GM12864 (cell line): ENCODE measurements at regions not wholly inside any gene's neighbourhood (a gene's known extent, or its start where the extent isn't known, plus 50 kb on each side); places are given as distances from the start of the nearest gene placed in this dataset.

ENCODE experiments used
- DNase-seq: peaks from one replicate; pipeline ENCODE4 v3.0.0-alpha.2; 2011; ENCODE audit warnings: low read depth
- H3K4me3 ChIP-seq: 2 replicates; pipeline ENCODE4 v1.5.1; 2011; ENCODE audit warnings: mild to moderate bottlenecking, low read depth, low read length, control low read depth
- TF ChIP-seq, protein P1 (sequence below): IDR thresholded peaks from 2 replicates; pipeline ENCODE4 v1.5.1; 2011; ENCODE audit warnings: low read depth, mild to moderate bottlenecking, moderate library complexity, low read length, control low read depth, inconsistent platforms; ENCODE audit errors: missing control alignments

DNA sequence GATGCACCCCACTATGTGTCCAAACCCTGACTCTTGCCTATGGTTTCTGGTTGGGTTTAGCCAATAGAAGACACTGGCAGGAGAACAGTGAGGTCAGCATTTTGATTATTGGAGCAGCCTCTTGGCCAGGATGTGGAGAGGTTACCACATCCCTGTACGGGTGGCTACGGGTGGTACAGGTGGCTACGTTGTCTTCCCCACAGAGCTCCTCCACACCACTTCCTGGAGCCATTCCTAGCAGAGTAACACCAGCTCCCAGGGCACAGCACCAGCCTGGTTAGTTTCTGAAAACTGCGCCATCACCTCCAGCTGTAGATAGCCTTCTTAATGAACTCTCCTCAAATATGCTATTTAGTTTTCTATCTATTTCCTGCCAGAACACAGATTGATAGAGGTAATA is 445.2 kb downstream of the INHBA start:
- TF ChIP-seq, protein P1, sequence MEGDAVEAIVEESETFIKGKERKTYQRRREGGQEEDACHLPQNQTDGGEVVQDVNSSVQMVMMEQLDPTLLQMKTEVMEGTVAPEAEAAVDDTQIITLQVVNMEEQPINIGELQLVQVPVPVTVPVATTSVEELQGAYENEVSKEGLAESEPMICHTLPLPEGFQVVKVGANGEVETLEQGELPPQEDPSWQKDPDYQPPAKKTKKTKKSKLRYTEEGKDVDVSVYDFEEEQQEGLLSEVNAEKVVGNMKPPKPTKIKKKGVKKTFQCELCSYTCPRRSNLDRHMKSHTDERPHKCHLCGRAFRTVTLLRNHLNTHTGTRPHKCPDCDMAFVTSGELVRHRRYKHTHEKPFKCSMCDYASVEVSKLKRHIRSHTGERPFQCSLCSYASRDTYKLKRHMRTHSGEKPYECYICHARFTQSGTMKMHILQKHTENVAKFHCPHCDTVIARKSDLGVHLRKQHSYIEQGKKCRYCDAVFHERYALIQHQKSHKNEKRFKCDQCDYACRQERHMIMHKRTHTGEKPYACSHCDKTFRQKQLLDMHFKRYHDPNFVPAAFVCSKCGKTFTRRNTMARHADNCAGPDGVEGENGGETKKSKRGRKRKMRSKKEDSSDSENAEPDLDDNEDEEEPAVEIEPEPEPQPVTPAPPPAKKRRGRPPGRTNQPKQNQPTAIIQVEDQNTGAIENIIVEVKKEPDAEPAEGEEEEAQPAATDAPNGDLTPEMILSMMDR, result no peak
- no peak for DNase-seq
- no peak overlapping the region for H3K4me3 ChIP-seq

DNA sequence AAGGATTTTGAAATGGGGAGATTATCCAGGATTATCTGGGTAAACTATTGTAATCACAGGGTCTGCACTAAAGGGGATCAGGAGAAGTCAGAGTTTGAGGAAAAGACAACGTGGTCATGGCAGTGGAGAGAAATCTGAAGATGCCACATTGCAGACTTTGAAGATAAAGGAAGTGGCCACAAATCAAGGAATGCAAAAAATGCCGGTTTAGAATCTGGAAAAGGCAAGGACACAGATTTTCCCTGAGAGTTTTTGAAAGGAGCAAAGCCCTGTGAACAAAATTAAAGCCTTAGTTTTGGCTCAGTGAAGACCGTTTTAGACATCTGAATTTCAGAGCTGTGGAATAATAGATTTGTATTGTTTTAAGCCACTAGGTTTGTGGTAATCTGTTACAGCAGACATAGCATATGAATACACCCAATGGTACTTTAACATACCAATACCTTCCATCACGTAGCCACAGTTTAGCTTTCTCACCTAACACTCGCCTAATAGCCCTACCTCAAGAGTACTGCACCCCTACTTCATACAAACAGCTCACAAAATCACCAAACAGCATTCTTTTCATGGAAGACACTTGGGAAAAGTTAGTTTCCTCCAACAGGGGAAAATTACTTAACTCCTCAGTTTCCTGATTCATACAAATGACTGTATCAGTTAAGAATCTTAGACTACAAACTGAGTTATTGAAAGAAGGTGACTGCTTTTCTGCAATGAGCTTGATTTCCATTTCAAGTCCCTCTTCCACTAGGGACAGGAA is 446.5 kb downstream of the INHBA start:
- H3K4me3 ChIP-seq, result no peak overlapping the region
- TF ChIP-seq, protein P1, result no peak
- no peak for DNase-seq

DNA sequence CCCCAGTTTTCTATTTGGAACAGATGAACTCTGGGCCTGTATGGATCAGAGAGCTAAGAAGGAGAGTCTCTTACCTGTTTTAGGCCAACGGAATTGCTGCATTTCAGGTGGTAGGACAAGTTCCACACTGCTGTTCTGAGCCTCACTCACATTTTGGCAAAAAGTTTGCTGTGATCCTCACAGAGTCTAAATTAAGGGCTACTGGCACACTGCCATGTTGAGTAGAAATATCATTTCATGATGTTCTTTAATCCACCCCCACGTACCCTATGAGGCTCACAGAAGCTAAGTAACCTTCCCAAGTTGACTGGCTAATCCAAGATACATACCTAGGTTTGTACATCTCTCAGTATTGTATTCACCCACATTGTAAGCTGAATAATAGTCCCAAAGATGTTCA is 447.2 kb downstream of the INHBA start:
- TF ChIP-seq, protein P1, result no peak
- H3K4me3 ChIP-seq, result no peak overlapping the region
- DNase-seq, result no peak

DNA sequence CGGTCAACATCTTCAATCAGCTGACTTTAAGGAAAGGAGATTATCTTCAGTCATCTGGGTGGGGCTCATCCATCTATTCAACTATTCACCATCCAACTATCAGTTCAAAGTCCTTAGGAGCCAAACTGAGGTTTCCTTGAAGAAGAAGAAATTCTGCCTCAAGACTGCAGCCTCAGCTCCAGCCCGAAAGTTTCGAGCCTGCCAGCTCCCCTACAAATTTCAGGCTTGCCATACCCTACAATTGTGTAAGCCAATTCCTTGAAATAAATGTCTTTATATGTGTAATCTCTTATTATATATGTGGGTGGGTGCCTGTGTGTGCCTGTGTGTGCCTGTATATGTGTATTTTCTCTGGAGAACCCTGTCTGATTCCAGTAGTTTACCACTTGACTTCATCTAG is 447.8 kb downstream of the INHBA start:
- H3K4me3 ChIP-seq, result no peak overlapping the region
- DNase-seq, result no peak
- TF ChIP-seq, protein P1, result no peak

DNA sequence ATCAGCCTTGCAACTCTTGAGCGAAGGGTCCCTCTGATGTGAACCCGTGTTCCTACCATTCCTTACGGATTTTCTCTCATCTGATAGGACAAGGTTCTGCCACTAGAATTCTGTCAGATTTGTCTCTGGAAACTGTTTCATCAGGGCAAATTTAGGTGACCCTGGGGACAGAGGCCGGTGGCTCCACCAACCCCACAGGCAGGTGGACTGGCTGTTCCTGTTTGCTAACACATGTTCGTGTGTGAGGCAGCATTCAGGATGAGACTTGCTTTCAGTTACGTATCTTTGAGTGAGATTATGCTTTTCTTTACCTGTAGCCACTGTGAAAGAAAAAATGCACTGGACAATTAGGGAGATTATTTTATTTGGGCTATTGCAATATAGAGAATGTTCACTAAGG is 449.9 kb downstream of the INHBA start:
- no peak overlapping the region for H3K4me3 ChIP-seq
- DNase-seq, result no peak
- TF ChIP-seq, protein P1, result no peak

DNA sequence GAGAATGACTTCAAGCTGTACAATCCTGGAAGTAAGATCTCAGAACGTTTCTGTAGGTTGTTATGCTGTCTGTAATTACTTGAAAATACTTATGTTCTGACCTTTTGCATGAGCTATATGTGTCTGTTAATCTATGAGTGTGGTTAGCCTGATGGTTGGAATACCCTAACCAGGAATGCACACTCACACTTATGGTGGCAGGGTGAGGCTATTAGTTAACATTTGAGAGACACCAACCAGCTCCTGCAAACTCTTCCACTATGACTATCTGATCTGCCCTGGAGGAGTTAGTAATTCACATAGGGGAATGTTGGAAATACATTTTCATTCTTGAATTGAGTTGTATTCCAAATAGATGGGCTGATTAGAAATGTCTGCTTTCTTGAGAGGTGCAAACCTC is 450.3 kb downstream of the INHBA start:
- DNase-seq, result no peak
- TF ChIP-seq, protein P1, result no peak
- H3K4me3 ChIP-seq, result no peak overlapping the region
